Ovary (tissue), 7 donors: ENCODE measurements at regions not wholly inside any gene's neighbourhood (a gene's known extent, or its start where the extent isn't known, plus 50 kb on each side); places are given as distances from the start of the nearest gene placed in this dataset.

Source experiments
- DNase-seq, 5 donors: peaks; one replicate each; pipeline ENCODE4 v3.0.0-alpha.2; 2019 to 2020
- H3K27ac ChIP-seq, 2 donors: fragments of 200-600 bp; one replicate each; pipeline versions ENCODE4 v1.5.1 to v1.8.0; 2019 to 2022
- H3K27me3 ChIP-seq: fragments of 200-600 bp; one replicate; pipeline ENCODE4 v1.8.0; 2022
- H3K36me3 ChIP-seq: fragments of 200-600 bp; sonication (generic); one replicate; pipeline ENCODE4 v1.5.1; 2019
- H3K4me1 ChIP-seq: one replicate; pipeline ENCODE4 v1.8.1; 2013; ENCODE audit warnings: mild to moderate bottlenecking, moderate library complexity; ENCODE audit not compliant: insufficient read depth
- H3K4me3 ChIP-seq: fragments of 200-600 bp; sonication (generic); one replicate; pipeline ENCODE4 v1.5.1; 2017
- H3K9me3 ChIP-seq, 2 donors: fragments of 200-600 bp in 1 of 2; sonication (generic) in 1 of 2; one replicate each; pipeline versions ENCODE4 v1.5.1 to v1.8.1; 2013 to 2019; ENCODE audit warnings: mild to moderate bottlenecking in 1 of 2, moderate library complexity in 1 of 2
- EP300 ChIP-seq: sonication (generic); formaldehyde crosslinking; IDR thresholded peaks from one replicate; pipeline ENCODE4 v1.6.1; 2017; ENCODE audit warnings: antibody characterized with exemption
- POLR2A ChIP-seq: fragments of 450-650 bp; IDR thresholded peaks from one replicate; pipeline ENCODE4 v1.6.1; 2017; ENCODE audit warnings: antibody characterized with exemption, mild to moderate bottlenecking, moderate library complexity
- WGBS, 3 donors: extraction: QIAGEN DNeasy Blood & Tissue Kit in 1 of 3; methylation state at CpG; one replicate each; pipeline versions ENCODE4 v1.1.5 to v1.1.7; 2013 to 2017; 5-methylcytosine and 5-hydroxymethylcytosine counted together
- intact Hi-C, 4 donors: fragments of 100-400 bp; cut with DNase I; formaldehyde crosslinking; loops; one replicate each; pipeline versions ENCODE4 v1.11.0 to v1.15.1; 2022 to 2023
- TF ChIP-seq, protein P1 (sequence below), 3 donors: fragments of 450-650 bp in 2 of 3; fragments of 200-600 bp in 1 of 3; IDR thresholded peaks; one replicate each; pipeline versions ENCODE4 v1.5.1 to v1.8.0; 2016 to 2022; ENCODE audit warnings: antibody characterized with exemption in 3 of 3, mild to moderate bottlenecking in 1 of 3
- donor health status: DM: no; HTN: no; CAD: no; lungs with moderate emphysema.
- donor health status: DM: no; HTN: no; CAD: no.
- donor health status: Bipolar disorder and iron deficiency.
- donor health status: DM: no; HTN: no; CAD: no.
- donor health status: DM: yes; HTN: yes; CAD: no.

DNA sequence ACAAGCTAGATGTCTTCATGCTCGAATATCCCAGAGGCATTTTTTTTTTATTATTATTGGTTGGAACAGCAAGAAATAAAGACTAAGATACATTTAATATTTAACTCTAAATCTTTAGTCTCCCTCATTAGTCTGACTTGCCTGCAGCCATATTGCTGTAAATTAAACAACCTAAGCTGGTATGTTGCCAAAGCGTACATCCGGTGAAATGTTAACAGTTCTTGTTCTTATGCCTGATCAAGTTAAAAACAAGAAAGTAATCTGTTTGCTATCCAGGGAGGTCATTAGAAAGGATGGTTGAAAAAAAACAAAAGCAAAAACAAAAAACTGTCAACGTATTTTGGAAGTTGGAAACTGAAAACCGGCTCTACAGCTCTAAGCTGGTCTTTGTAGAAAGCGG is 125.9 kb upstream of the NABP1 start:
- Histone ChIP-seq H3K9me3 (no peaks in the 10 kb centered on the region), H3K36me3 (no peaks in the 10 kb centered on the region), H3K27ac (no peak overlapping the region), H3K4me1 (no peaks in the 10 kb centered on the region), H3K27me3 (no peaks in the 10 kb centered on the region), H3K4me3 (no peak overlapping the region)
- TF ChIP-seq, protein P1, sequence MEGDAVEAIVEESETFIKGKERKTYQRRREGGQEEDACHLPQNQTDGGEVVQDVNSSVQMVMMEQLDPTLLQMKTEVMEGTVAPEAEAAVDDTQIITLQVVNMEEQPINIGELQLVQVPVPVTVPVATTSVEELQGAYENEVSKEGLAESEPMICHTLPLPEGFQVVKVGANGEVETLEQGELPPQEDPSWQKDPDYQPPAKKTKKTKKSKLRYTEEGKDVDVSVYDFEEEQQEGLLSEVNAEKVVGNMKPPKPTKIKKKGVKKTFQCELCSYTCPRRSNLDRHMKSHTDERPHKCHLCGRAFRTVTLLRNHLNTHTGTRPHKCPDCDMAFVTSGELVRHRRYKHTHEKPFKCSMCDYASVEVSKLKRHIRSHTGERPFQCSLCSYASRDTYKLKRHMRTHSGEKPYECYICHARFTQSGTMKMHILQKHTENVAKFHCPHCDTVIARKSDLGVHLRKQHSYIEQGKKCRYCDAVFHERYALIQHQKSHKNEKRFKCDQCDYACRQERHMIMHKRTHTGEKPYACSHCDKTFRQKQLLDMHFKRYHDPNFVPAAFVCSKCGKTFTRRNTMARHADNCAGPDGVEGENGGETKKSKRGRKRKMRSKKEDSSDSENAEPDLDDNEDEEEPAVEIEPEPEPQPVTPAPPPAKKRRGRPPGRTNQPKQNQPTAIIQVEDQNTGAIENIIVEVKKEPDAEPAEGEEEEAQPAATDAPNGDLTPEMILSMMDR (IDR thresholded peaks at IDR 0.05) = no peak
- TF ChIP-seq EP300 (no peak), POLR2A (no peak)
- WGBS, 3 donors = 27 to 29% (median 28%) methylated on average over 6 of the region's 6 CpGs
- intact Hi-C loops = loop anchor here in 2 of 4 donors (10.0 kb wide), 2 partner anchors 143 to 613 kb away; no protein-coding TSS in a partner anchor
- no peak for DNase-seq

GRCh38 chr2:191554240-191554639 is 123.7 kb upstream of the NABP1 start:
- DNase-seq = no peak
- Histone ChIP-seq H3K4me3 (no peak overlapping the region), H3K9me3 (no peaks in the 10 kb centered on the region), H3K4me1 (no peaks in the 10 kb centered on the region), H3K27me3 (no peaks in the 10 kb centered on the region), H3K27ac (no peak overlapping the region), H3K36me3 (no peaks in the 10 kb centered on the region)
- TF ChIP-seq, protein P1 (IDR thresholded peaks at IDR 0.05) = no peak
- TF ChIP-seq EP300 (no peak), POLR2A (no peak)
- WGBS, 3 donors = 60 to 69% (median 68%) methylated on average over 3 of the region's 3 CpGs
- intact Hi-C loops = loop anchor here in 2 of 4 donors (10.0 kb wide), 2 partner anchors 141 to 611 kb away; no protein-coding TSS in a partner anchor

- Histone ChIP-seq H3K9me3 (no peaks in the 10 kb centered on the region), H3K4me3 (no peak overlapping the region), H3K4me1 (no peaks in the 10 kb centered on the region), H3K36me3 (no peaks in the 10 kb centered on the region), H3K27ac (no peak overlapping the region), H3K27me3 (no peaks in the 10 kb centered on the region)
- intact Hi-C loops = loop anchor here in 2 of 4 donors (5.0 to 10.0 kb wide), 4 partner anchors 137 to 610 kb away; no protein-coding TSS in a partner anchor
- TF ChIP-seq, protein P1 (IDR thresholded peaks at IDR 0.05) = peak in 2 of 3 donors; percentile 61 to 71
- no peak for TF ChIP-seq POLR2A
- WGBS, 3 donors = 1 to 4% (median 1%) methylated on average over 10 of the region's 10 CpGs
- peak; percentile 74 to 88 (median 82) for DNase-seq
Measured at GRCh38 chr2:191555092-191555742, 122.7 kb upstream of the NABP1 start.

GRCh38 chr2:191556463-191556862 is 121.5 kb upstream of the NABP1 start:
- Histone ChIP-seq H3K4me3 (no peak overlapping the region), H3K27ac (no peak overlapping the region), H3K4me1 (no peaks in the 10 kb centered on the region), H3K9me3 (no peaks in the 10 kb centered on the region), H3K36me3 (no peaks in the 10 kb centered on the region), H3K27me3 (no peaks in the 10 kb centered on the region)
- intact Hi-C loops = loop anchor here in 2 of 4 donors (5.0 to 10.0 kb wide), 4 partner anchors 136 to 608 kb away; no protein-coding TSS in a partner anchor
- WGBS, 3 donors = 51 to 67% (median 56%) methylated on average over 2 of the region's 2 CpGs
- no peak for DNase-seq
- TF ChIP-seq POLR2A = no peak
- TF ChIP-seq, protein P1 (IDR thresholded peaks at IDR 0.05) = no peak
- no peak for TF ChIP-seq EP300
